MM.1S (cell line): ENCODE measurements at regions not wholly inside any gene's neighbourhood (a gene's known extent, or its start where the extent isn't known, plus 50 kb on each side); places are given as distances from the start of the nearest gene placed in this dataset.

Source experiments
- CTCF ChIP-seq: fragments of 300-600 bp; sonication (generic); IDR thresholded peaks from 2 replicates; pipeline ENCODE4 v1.5.1; 2016; ENCODE audit warnings: antibody characterized with exemption, low read length, mixed read lengths
- EZH2 ChIP-seq: fragments of 300-600 bp; sonication (generic); optimal IDR thresholded peaks from 2 replicates; pipeline ENCODE3; 2017; ENCODE audit warnings: low read depth, mild to moderate bottlenecking, antibody characterized with exemption, low read length, mixed read lengths
- EZH2phosphoT487 ChIP-seq: fragments of 300-600 bp; sonication (generic); IDR thresholded peaks from 2 replicates; pipeline ENCODE4 v1.6.1; 2018; ENCODE audit warnings: antibody characterized with exemption, low read length

- TF ChIP-seq CTCF = no peak
- TF ChIP-seq EZH2 = no peak
- TF ChIP-seq EZH2phosphoT487 = no peak
Measured at GRCh38 chr11:134944986-134945385, 532.9 kb upstream of the B3GAT1 start.
